Activated naive CD4-positive, alpha-beta T cell treated with anti-CD3 and anti-CD28 coated beads for 36 hours (primary cell): ENCODE measurements at regions not wholly inside any gene's neighbourhood (a gene's known extent, or its start where the extent isn't known, plus 50 kb on each side); places are given as distances from the start of the nearest gene placed in this dataset.

Source experiments
- CTCF ChIA-PET: fragments of 350-600 bp; sonication (Branson Sonifier 250); formaldehyde crosslinking; loops from one replicate; lab custom pipeline; 2021; ENCODE audit warnings: antibody characterized with exemption; lab: Charles Lee
- DNase-seq: peaks from one replicate; pipeline ENCODE4 v3.0.0-alpha.2; 2020
- H3K27ac Mint-ChIP-seq: one replicate; pipeline ENCODE4 v1.8.0; 2021; ENCODE audit warnings: mild to moderate bottlenecking, mixed read lengths
- H3K27me3 Mint-ChIP-seq: one replicate; pipeline ENCODE4 v1.8.0; 2021; ENCODE audit warnings: low read depth, mixed read lengths
- H3K36me3 Mint-ChIP-seq: one replicate; pipeline ENCODE4 v1.8.0; 2021; ENCODE audit warnings: low read depth, mixed read lengths
- H3K4me1 Mint-ChIP-seq: one replicate; pipeline ENCODE4 v1.8.0; 2021; ENCODE audit warnings: low read depth, mixed read lengths
- H3K4me3 Mint-ChIP-seq: one replicate; pipeline ENCODE4 v1.8.0; 2021; ENCODE audit warnings: mild to moderate bottlenecking, moderate library complexity, mixed read lengths
- H3K9me3 Mint-ChIP-seq: one replicate; pipeline ENCODE4 v1.8.0; 2021; ENCODE audit warnings: mixed read lengths
- intact Hi-C: fragments of 100-400 bp; cut with micrococcal nuclease; formaldehyde crosslinking; loops from one replicate; pipeline ENCODE4 v1.15.1; 2023

- CTCF ChIA-PET: no interaction called here
- Mint-ChIP-seq H3K4me1 (no peaks in the 10 kb centered on the region), H3K9me3 (no peaks in the 10 kb centered on the region), H3K4me3 (no peak overlapping the region), H3K27me3 (no peaks in the 10 kb centered on the region), H3K27ac (no peak overlapping the region), H3K36me3 (no peaks in the 10 kb centered on the region)
- intact Hi-C loops: no loop called here
- no peak for DNase-seq
These were observed 1148.8 kb upstream of the PCDH7 start for GRCh38 chr4:29571322-29571721.

GRCh38 chr4:29578329-29578728 lies 1141.8 kb upstream of the PCDH7 start:
- Mint-ChIP-seq H3K27ac (no peak overlapping the region), H3K4me3 (no peak overlapping the region), H3K27me3 (no peaks in the 10 kb centered on the region), H3K4me1 (no peaks in the 10 kb centered on the region), H3K36me3 (no peaks in the 10 kb centered on the region), H3K9me3 (peaks cover 5% of the 10 kb centered on the region)
- intact Hi-C loops: no loop called here
- CTCF ChIA-PET: no interaction called here
- no peak for DNase-seq

GRCh38 chr4:29581457-29581856 lies 1138.7 kb upstream of the PCDH7 start:
- CTCF ChIA-PET: no interaction called here
- no peak overlapping the region for H3K4me3 Mint-ChIP-seq
- H3K9me3 Mint-ChIP-seq: peaks cover 10% of the 10 kb centered on the region
- H3K36me3 Mint-ChIP-seq: no peaks in the 10 kb centered on the region
- no peaks in the 10 kb centered on the region for H3K4me1 Mint-ChIP-seq
- no peaks in the 10 kb centered on the region for H3K27me3 Mint-ChIP-seq
- intact Hi-C loops: no loop called here
- DNase-seq: no peak
- H3K27ac Mint-ChIP-seq: no peak overlapping the region

DNA sequence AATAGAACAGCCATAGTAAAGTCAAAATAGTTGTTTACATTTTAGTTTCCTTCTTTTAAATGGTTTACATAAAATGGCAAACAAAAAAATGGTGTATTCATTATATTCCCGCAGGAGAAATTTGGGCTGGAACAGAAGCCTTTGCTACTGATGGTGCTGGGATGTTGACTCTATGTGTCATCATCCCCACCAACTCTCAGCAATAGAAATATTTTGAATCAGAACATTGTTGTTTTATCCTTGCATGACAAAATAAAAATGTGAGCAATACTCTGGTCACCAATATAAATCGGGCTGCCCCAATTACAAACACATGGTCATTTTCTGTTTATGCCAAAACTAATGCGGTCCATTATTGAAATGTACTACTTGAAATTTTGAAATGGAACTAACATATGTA lies 1131.6 kb upstream of the PCDH7 start:
- CTCF ChIA-PET: no interaction called here
- DNase-seq: no peak
- no peaks in the 10 kb centered on the region for H3K36me3 Mint-ChIP-seq
- intact Hi-C loops: no loop called here
- H3K27ac Mint-ChIP-seq: no peak overlapping the region
- no peak overlapping the region for H3K4me3 Mint-ChIP-seq
- H3K4me1 Mint-ChIP-seq: no peaks in the 10 kb centered on the region
- H3K27me3 Mint-ChIP-seq: no peaks in the 10 kb centered on the region
- peaks cover 20% of the 10 kb centered on the region for H3K9me3 Mint-ChIP-seq

GRCh38 chr4:29596228-29596627 lies 1123.9 kb upstream of the PCDH7 start:
- H3K27ac Mint-ChIP-seq: no peak overlapping the region
- H3K36me3 Mint-ChIP-seq: no peaks in the 10 kb centered on the region
- H3K4me1 Mint-ChIP-seq: no peaks in the 10 kb centered on the region
- DNase-seq: no peak
- CTCF ChIA-PET: no interaction called here
- H3K4me3 Mint-ChIP-seq: no peak overlapping the region
- no peaks in the 10 kb centered on the region for H3K27me3 Mint-ChIP-seq
- H3K9me3 Mint-ChIP-seq: peaks cover 8% of the 10 kb centered on the region
- intact Hi-C loops: no loop called here

DNA sequence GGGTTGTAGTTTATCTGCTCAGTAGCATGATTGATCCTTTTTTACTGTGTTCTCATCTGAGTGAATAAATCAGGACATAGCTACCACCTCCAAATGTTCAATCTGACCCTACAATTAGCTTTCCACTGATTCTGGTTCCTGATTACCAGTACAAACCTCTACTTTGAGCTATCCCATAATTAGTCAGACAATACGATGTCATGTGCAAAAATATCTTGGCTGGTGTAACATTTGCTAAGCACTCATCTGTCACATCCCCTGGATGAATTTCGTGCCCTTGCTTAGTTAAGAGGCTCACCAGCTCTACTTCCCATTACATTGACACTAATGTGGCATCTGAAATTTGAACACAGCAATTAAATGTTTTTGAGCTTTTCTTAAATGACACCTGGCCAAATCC lies 1101.0 kb upstream of the PCDH7 start:
- no peak overlapping the region for H3K4me3 Mint-ChIP-seq
- intact Hi-C loops: no loop called here
- no peaks in the 10 kb centered on the region for H3K4me1 Mint-ChIP-seq
- no peak for DNase-seq
- CTCF ChIA-PET: interaction anchor here (0.7 kb wide), 1 partner anchor 820 kb away, joined by 3 read pairs; no protein-coding TSS in a partner anchor
- H3K36me3 Mint-ChIP-seq: no peaks in the 10 kb centered on the region
- H3K27me3 Mint-ChIP-seq: no peaks in the 10 kb centered on the region
- H3K27ac Mint-ChIP-seq: no peak overlapping the region
- H3K9me3 Mint-ChIP-seq: peaks cover 6% of the 10 kb centered on the region

GRCh38 chr4:29632199-29632598 lies 1088.0 kb upstream of the PCDH7 start:
- H3K36me3 Mint-ChIP-seq: no peaks in the 10 kb centered on the region
- CTCF ChIA-PET: no interaction called here
- no peak overlapping the region for H3K27ac Mint-ChIP-seq
- intact Hi-C loops: no loop called here
- no peaks in the 10 kb centered on the region for H3K27me3 Mint-ChIP-seq
- DNase-seq: no peak
- H3K9me3 Mint-ChIP-seq: no peaks in the 10 kb centered on the region
- H3K4me3 Mint-ChIP-seq: no peak overlapping the region
- no peaks in the 10 kb centered on the region for H3K4me1 Mint-ChIP-seq

- intact Hi-C loops: no loop called here
- DNase-seq: no peak
- no peak overlapping the region for H3K27ac Mint-ChIP-seq
- no peaks in the 10 kb centered on the region for H3K9me3 Mint-ChIP-seq
- no peaks in the 10 kb centered on the region for H3K27me3 Mint-ChIP-seq
- CTCF ChIA-PET: no interaction called here
- H3K36me3 Mint-ChIP-seq: no peaks in the 10 kb centered on the region
- H3K4me1 Mint-ChIP-seq: no peaks in the 10 kb centered on the region
- H3K4me3 Mint-ChIP-seq: no peak overlapping the region
These were observed 1083.2 kb upstream of the PCDH7 start for GRCh38 chr4:29636961-29637360.

DNA sequence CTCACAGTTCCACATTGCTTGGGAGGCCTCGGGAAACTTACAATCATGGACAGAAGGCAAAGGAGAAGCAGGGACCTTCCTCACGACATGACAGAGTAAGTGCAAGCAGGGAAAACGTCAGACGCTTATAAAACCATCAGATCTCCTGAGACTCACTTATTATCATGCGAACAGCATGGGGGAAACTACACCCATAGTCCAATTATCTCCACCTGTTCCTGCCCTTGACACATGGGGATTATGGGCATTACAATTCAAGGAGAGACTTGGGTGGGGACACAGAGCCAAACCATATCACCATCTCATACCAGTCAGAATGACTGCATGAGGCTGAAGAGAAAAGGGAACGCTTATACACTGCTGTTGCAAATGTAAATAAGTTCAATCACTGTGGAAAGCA lies 1066.9 kb upstream of the PCDH7 start:
- Mint-ChIP-seq H3K9me3 (peaks cover 6% of the 10 kb centered on the region), H3K36me3 (no peaks in the 10 kb centered on the region), H3K27ac (no peak overlapping the region), H3K4me1 (no peaks in the 10 kb centered on the region), H3K4me3 (no peak overlapping the region), H3K27me3 (no peaks in the 10 kb centered on the region)
- no peak for DNase-seq
- intact Hi-C loops: no loop called here
- CTCF ChIA-PET: no interaction called here

DNA sequence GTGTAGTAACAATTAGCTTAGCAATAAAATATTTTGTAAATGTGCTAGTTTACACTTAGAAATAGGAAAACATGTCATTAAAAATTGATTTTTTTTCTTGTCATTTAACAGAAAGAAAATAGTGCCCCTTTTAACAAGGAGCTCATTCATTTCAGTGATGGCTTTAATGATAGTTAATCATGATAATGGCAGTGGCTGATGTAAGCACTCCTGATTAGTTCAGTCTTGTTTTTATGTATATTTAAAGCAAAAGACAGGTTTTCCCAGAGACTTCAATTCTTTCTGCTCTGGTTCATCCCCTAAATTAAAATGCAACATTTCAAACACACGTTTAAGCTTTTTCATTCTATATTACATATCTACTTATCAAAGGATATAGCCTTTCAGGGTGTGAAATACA lies 1039.5 kb upstream of the PCDH7 start:
- intact Hi-C loops: no loop called here
- no peaks in the 10 kb centered on the region for H3K4me1 Mint-ChIP-seq
- CTCF ChIA-PET: no interaction called here
- no peaks in the 10 kb centered on the region for H3K36me3 Mint-ChIP-seq
- H3K9me3 Mint-ChIP-seq: peaks cover 18% of the 10 kb centered on the region
- DNase-seq: no peak
- H3K27ac Mint-ChIP-seq: no peak overlapping the region
- H3K27me3 Mint-ChIP-seq: no peaks in the 10 kb centered on the region
- H3K4me3 Mint-ChIP-seq: no peak overlapping the region

DNA sequence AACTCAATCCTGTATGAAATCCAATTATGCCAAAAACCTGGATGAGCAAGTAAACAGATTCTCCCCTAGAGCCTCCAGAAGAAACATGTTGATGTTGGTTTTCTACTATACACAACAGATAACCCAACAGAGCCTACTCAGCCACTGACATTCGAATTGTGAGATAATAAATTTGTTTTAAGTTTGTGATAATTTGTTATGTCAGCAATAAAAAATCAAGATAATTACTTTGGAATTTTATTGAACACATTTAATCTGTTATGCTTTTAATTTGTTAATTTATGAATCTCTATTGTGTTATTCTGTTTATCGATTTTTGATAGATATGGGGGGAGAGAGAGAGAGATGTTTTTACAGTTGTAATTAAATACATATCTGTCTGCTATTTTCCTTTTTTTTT lies 1016.1 kb upstream of the PCDH7 start:
- Mint-ChIP-seq H3K4me3 (no peak overlapping the region), H3K27me3 (no peaks in the 10 kb centered on the region), H3K9me3 (peaks cover 11% of the 10 kb centered on the region), H3K27ac (no peak overlapping the region), H3K36me3 (no peaks in the 10 kb centered on the region), H3K4me1 (no peaks in the 10 kb centered on the region)
- CTCF ChIA-PET: no interaction called here
- intact Hi-C loops: no loop called here
- no peak for DNase-seq

- Mint-ChIP-seq H3K27ac (no peak overlapping the region), H3K27me3 (no peaks in the 10 kb centered on the region), H3K9me3 (peaks cover 11% of the 10 kb centered on the region), H3K4me1 (no peaks in the 10 kb centered on the region), H3K4me3 (no peak overlapping the region), H3K36me3 (no peaks in the 10 kb centered on the region)
- no peak for DNase-seq
- intact Hi-C loops: no loop called here
- CTCF ChIA-PET: no interaction called here
These were observed 1011.7 kb upstream of the PCDH7 start for GRCh38 chr4:29708473-29708872.

GRCh38 chr4:29710519-29710918 lies 1009.6 kb upstream of the PCDH7 start:
- Mint-ChIP-seq H3K27ac (no peak overlapping the region), H3K9me3 (peaks cover 11% of the 10 kb centered on the region), H3K27me3 (no peaks in the 10 kb centered on the region), H3K36me3 (no peaks in the 10 kb centered on the region), H3K4me3 (no peak overlapping the region), H3K4me1 (no peaks in the 10 kb centered on the region)
- DNase-seq: no peak
- CTCF ChIA-PET: no interaction called here
- intact Hi-C loops: no loop called here

DNA sequence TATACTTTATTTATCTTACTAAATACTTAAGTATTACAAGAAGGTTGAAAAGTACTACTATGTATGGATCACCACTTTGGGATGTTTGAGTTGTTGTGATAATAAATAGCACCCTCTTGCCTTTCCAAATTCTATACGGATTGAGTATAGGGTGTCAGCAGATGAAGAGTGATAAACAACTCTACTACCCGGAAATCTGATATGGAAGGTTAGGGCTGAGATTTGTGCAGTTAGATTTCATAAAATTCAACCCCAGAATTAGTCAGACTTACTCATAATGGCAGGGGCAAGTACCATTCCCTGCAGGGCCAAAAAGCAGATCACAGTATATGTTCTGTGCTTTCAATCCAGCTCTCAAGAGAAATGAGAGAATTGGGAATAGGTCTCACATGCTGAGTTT lies 1008.9 kb upstream of the PCDH7 start:
- CTCF ChIA-PET: no interaction called here
- no peak overlapping the region for H3K4me3 Mint-ChIP-seq
- no peak overlapping the region for H3K27ac Mint-ChIP-seq
- intact Hi-C loops: no loop called here
- no peaks in the 10 kb centered on the region for H3K4me1 Mint-ChIP-seq
- no peak for DNase-seq
- H3K9me3 Mint-ChIP-seq: peaks cover 10% of the 10 kb centered on the region
- H3K36me3 Mint-ChIP-seq: no peaks in the 10 kb centered on the region
- no peaks in the 10 kb centered on the region for H3K27me3 Mint-ChIP-seq
